ENCODE measurements at regions not wholly inside any gene's neighbourhood (a gene's known extent, or its start where the extent isn't known, plus 50 kb on each side); places are given as distances from the start of the nearest gene placed in this dataset.

- Histone ChIP-seq H3K36me3 (no peaks in the 10 kb centered on the region), H3K27ac (no peak overlapping the region), H3K4me3 (no peak overlapping the region), H3K4me1 (no peaks in the 10 kb centered on the region), H3K27me3 (no peaks in the 10 kb centered on the region), H3K9me3 (no peaks in the 10 kb centered on the region)
- TF ChIP-seq CTCF (IDR thresholded peaks at IDR 0.05) (no peak), EP300 (IDR thresholded peaks at IDR 0.05) (no peak), POLR2AphosphoS5 (IDR thresholded peaks at IDR 0.05) (no peak), POLR2A (IDR thresholded peaks at IDR 0.05) (no peak)
- WGBS, 2 donors (ENCODE audit: low coverage in 1 of 2): 77 to 81% methylated on average over 2 of the region's 5 CpGs
- peak; percentile 22 for ATAC-seq
These were observed 729.4 kb upstream of the SGCG start for GRCh38 chr13:22451327-22451741.

- no peak overlapping the region for H3K27ac ChIP-seq
- WGBS, 2 donors (ENCODE audit: low coverage in 1 of 2): 73 to 88% methylated on average over 2 of the region's 3 CpGs
- H3K4me1 ChIP-seq: no peaks in the 10 kb centered on the region
- no peak for ATAC-seq
- no peak overlapping the region for H3K4me3 ChIP-seq
- TF ChIP-seq POLR2A (IDR thresholded peaks at IDR 0.05) (no peak), EP300 (IDR thresholded peaks at IDR 0.05) (no peak), CTCF (IDR thresholded peaks at IDR 0.05) (no peak), POLR2AphosphoS5 (IDR thresholded peaks at IDR 0.05) (no peak)
- H3K27me3 ChIP-seq: no peaks in the 10 kb centered on the region
- no peaks in the 10 kb centered on the region for H3K36me3 ChIP-seq
- no peaks in the 10 kb centered on the region for H3K9me3 ChIP-seq
These were observed 726.2 kb upstream of the SGCG start for GRCh38 chr13:22454586-22454985.

GRCh38 chr13:22455036-22455435 lies 725.7 kb upstream of the SGCG start:
- no peaks in the 10 kb centered on the region for H3K27me3 ChIP-seq
- ATAC-seq: no peak
- H3K4me3 ChIP-seq: no peak overlapping the region
- TF ChIP-seq POLR2AphosphoS5 (IDR thresholded peaks at IDR 0.05) (no peak), POLR2A (IDR thresholded peaks at IDR 0.05) (no peak), EP300 (IDR thresholded peaks at IDR 0.05) (no peak), CTCF (IDR thresholded peaks at IDR 0.05) (no peak)
- H3K27ac ChIP-seq: no peak overlapping the region
- no peaks in the 10 kb centered on the region for H3K4me1 ChIP-seq
- no peaks in the 10 kb centered on the region for H3K36me3 ChIP-seq
- no peaks in the 10 kb centered on the region for H3K9me3 ChIP-seq
- 71% methylated on average over 2 of the region's 2 CpGs; no CpG with 5 or more reads in 1 of the 2 donors for WGBS, 2 donors (ENCODE audit: low coverage in 1 of 2)

GRCh38 chr13:22461854-22462490 lies 718.8 kb upstream of the SGCG start:
- WGBS, 2 donors (ENCODE audit: low coverage in 1 of 2): 56 to 74% methylated on average over 7 to 10 of the region's 10 CpGs
- H3K27ac ChIP-seq: no peak overlapping the region
- H3K36me3 ChIP-seq: no peaks in the 10 kb centered on the region
- H3K9me3 ChIP-seq: no peaks in the 10 kb centered on the region
- H3K4me1 ChIP-seq: no peaks in the 10 kb centered on the region
- ATAC-seq: peak; percentile 60
- TF ChIP-seq POLR2A (IDR thresholded peaks at IDR 0.05): no peak
- TF ChIP-seq POLR2AphosphoS5 (IDR thresholded peaks at IDR 0.05): no peak
- TF ChIP-seq EP300 (IDR thresholded peaks at IDR 0.05): no peak
- H3K4me3 ChIP-seq: no peak overlapping the region
- no peaks in the 10 kb centered on the region for H3K27me3 ChIP-seq

- peak overlapping the region in 1 of 4 donors; percentile 37 for H3K27ac ChIP-seq
- no peak for ATAC-seq
These were observed 717.7 kb upstream of the SGCG start for GRCh38 chr13:22463089-22463488.

More at GRCh38 chr13:22463089-22463488, 717.7 kb upstream of the SGCG start:
- TF ChIP-seq EP300 (IDR thresholded peaks at IDR 0.05): no peak
- TF ChIP-seq CTCF (IDR thresholded peaks at IDR 0.05): no peak
- TF ChIP-seq POLR2AphosphoS5 (IDR thresholded peaks at IDR 0.05): no peak
- TF ChIP-seq POLR2A (IDR thresholded peaks at IDR 0.05): no peak
- H3K27me3 ChIP-seq: no peaks in the 10 kb centered on the region
- H3K9me3 ChIP-seq: no peaks in the 10 kb centered on the region
- 39 to 40% methylated on average over 2 of the region's 2 CpGs for whole genome bisulfite sequencing, 2 donors (ENCODE audit: low coverage in 1 of 2)
- no peaks in the 10 kb centered on the region for H3K4me1 ChIP-seq
- H3K36me3 ChIP-seq: no peaks in the 10 kb centered on the region
- H3K4me3 ChIP-seq: no peak overlapping the region

Data from gastroesophageal sphincter (tissue), 4 donors.